CD4-positive, CD25-positive, alpha-beta regulatory T cell (primary cell): ENCODE measurements at regions not wholly inside any gene's neighbourhood (a gene's known extent, or its start where the extent isn't known, plus 50 kb on each side); places are given as distances from the start of the nearest gene placed in this dataset.
"Not testable (repeated sequence)": the region's sequence is repeated elsewhere in the genome, so short reads cannot be mapped to it uniquely, and the experiment has no call there.

Source experiments
- ATAC-seq, 2 donors: fragments of 150-1000 bp; cut with Tn5 transposase; one replicate each; pipeline ENCODE4 v1.10.0; 2021; ENCODE audit warnings: low read depth in 2 of 2, moderate number of reproducible peaks in 2 of 2, moderate library complexity in 1 of 2
- DNase-seq, 3 donors: peaks; one replicate each; pipeline versions ENCODE4 v3.0.0 to v3.0.0-alpha.2; 2012 to 2022; ENCODE audit warnings: mixed read lengths in 1 of 3
- H3K27ac ChIP-seq: one replicate; pipeline ENCODE4 v1.7.0; 2013; ENCODE audit warnings: mild to moderate bottlenecking, low read length; ENCODE audit not compliant: insufficient read depth, poor library complexity, severe bottlenecking
- H3K27me3 ChIP-seq: one replicate; pipeline ENCODE4 v1.7.0; 2013; ENCODE audit warnings: low read length; ENCODE audit not compliant: control insufficient read depth, insufficient read depth
- H3K36me3 ChIP-seq: one replicate; pipeline ENCODE4 v1.7.0; 2013; ENCODE audit warnings: mild to moderate bottlenecking, low read length, moderate library complexity; ENCODE audit not compliant: control insufficient read depth, insufficient read depth
- H3K4me1 ChIP-seq: 2 replicates; pipeline ENCODE4 v1.7.0; 2013; ENCODE audit warnings: mild to moderate bottlenecking, low read length; ENCODE audit not compliant: insufficient read depth, control insufficient read depth, poor library complexity, severe bottlenecking
- H3K4me3 ChIP-seq: one replicate; pipeline ENCODE4 v1.7.0; 2013; ENCODE audit warnings: low read depth, mild to moderate bottlenecking, low read length, moderate library complexity
- H3K9me3 ChIP-seq, 2 experiments: 1 replicate in 1 of 2; 2 replicates in 1 of 2; pipeline ENCODE4 v1.7.0; 2013; ENCODE audit warnings: low read length in 2 of 2, mild to moderate bottlenecking in 1 of 2, moderate library complexity in 1 of 2; ENCODE audit not compliant: control insufficient read depth in 2 of 2
- H3K27ac Mint-ChIP-seq, 3 donors: one replicate each; pipeline ENCODE4 v1.8.0; 2020 to 2022; ENCODE audit warnings: mild to moderate bottlenecking in 3 of 3, mixed read lengths in 3 of 3, moderate library complexity in 2 of 3
- H3K27me3 Mint-ChIP-seq: one replicate; pipeline ENCODE4 v1.8.0; 2022; ENCODE audit warnings: mild to moderate bottlenecking, mixed read lengths
- H3K36me3 Mint-ChIP-seq: one replicate; pipeline ENCODE4 v1.8.0; 2020; ENCODE audit warnings: mixed read lengths
- H3K4me1 Mint-ChIP-seq, 4 donors: one replicate each; pipeline ENCODE4 v1.8.0; 2020 to 2022; ENCODE audit warnings: mixed read lengths in 4 of 4, mild to moderate bottlenecking in 1 of 4
- H3K4me3 Mint-ChIP-seq, 4 donors: one replicate each; pipeline ENCODE4 v1.8.0; 2020 to 2022; ENCODE audit warnings: mild to moderate bottlenecking in 4 of 4, mixed read lengths in 4 of 4, moderate library complexity in 3 of 4
- H3K9me3 Mint-ChIP-seq, 7 donors: one replicate each; pipeline ENCODE4 v1.8.0; 2020 to 2022; ENCODE audit warnings: mixed read lengths in 7 of 7, mild to moderate bottlenecking in 3 of 7, moderate library complexity in 2 of 7

GRCh38 chr16:29266612-29267011 is 139.9 kb downstream of the NPIPB11 start:
- not testable (repeated sequence) for H3K27ac ChIP-seq, H3K9me3 Mint-ChIP-seq, H3K4me3 Mint-ChIP-seq, ATAC-seq, H3K4me1 ChIP-seq, H3K27me3 ChIP-seq, H3K36me3 ChIP-seq, H3K4me3 ChIP-seq, H3K36me3 Mint-ChIP-seq, DNase-seq, H3K27me3 Mint-ChIP-seq, H3K4me1 Mint-ChIP-seq, H3K9me3 ChIP-seq
- H3K27ac Mint-ChIP-seq: peak overlapping the region in 1 of 3 donors; percentile 81

GRCh38 chr16:29265255-29265853 is 141.2 kb downstream of the NPIPB11 start:
- H3K4me3 ChIP-seq, H3K4me3 Mint-ChIP-seq, H3K9me3 ChIP-seq, DNase-seq, H3K9me3 Mint-ChIP-seq, H3K27ac Mint-ChIP-seq, H3K4me1 ChIP-seq, H3K36me3 ChIP-seq, H3K27ac ChIP-seq, H3K4me1 Mint-ChIP-seq, H3K27me3 ChIP-seq, H3K27me3 Mint-ChIP-seq, H3K36me3 Mint-ChIP-seq: not testable (repeated sequence)
- peak; percentile 57 to 64 for ATAC-seq

- H3K36me3 ChIP-seq, H3K4me1 Mint-ChIP-seq, H3K4me3 ChIP-seq, H3K9me3 ChIP-seq, H3K27me3 Mint-ChIP-seq, H3K4me3 Mint-ChIP-seq, H3K27ac ChIP-seq, H3K36me3 Mint-ChIP-seq, H3K27me3 ChIP-seq, H3K9me3 Mint-ChIP-seq, DNase-seq, ATAC-seq, H3K4me1 ChIP-seq, H3K27ac Mint-ChIP-seq: not testable (repeated sequence)
Observed at GRCh38 chr16:29264080-29264837, 142.3 kb downstream of the NPIPB11 start.

DNA sequence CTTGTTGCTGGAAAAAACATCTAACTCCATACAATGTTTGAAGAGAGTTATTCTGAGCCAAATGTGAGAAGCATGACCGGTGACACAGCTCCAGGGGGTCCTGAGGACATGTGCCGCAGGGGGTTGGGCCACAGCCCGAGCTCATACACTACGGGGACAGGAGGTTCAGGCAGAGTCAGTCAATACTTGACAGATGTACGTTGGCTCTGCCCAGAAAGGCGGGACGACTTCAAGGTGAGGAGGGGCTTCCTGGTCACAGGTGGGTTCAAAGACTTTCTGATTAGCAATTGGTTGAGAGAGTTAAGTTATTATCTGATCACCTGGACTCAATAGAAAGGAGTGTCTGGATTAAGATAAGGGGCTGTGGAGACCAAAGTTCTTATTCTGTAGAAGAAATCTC is 143.8 kb downstream of the NPIPB11 start:
- not testable (repeated sequence) for H3K4me1 Mint-ChIP-seq, H3K27ac ChIP-seq, H3K27me3 Mint-ChIP-seq, H3K9me3 Mint-ChIP-seq, DNase-seq, H3K27ac Mint-ChIP-seq, H3K27me3 ChIP-seq, H3K4me1 ChIP-seq, H3K36me3 ChIP-seq, H3K4me3 ChIP-seq, H3K9me3 ChIP-seq, ATAC-seq, H3K36me3 Mint-ChIP-seq, H3K4me3 Mint-ChIP-seq

DNA sequence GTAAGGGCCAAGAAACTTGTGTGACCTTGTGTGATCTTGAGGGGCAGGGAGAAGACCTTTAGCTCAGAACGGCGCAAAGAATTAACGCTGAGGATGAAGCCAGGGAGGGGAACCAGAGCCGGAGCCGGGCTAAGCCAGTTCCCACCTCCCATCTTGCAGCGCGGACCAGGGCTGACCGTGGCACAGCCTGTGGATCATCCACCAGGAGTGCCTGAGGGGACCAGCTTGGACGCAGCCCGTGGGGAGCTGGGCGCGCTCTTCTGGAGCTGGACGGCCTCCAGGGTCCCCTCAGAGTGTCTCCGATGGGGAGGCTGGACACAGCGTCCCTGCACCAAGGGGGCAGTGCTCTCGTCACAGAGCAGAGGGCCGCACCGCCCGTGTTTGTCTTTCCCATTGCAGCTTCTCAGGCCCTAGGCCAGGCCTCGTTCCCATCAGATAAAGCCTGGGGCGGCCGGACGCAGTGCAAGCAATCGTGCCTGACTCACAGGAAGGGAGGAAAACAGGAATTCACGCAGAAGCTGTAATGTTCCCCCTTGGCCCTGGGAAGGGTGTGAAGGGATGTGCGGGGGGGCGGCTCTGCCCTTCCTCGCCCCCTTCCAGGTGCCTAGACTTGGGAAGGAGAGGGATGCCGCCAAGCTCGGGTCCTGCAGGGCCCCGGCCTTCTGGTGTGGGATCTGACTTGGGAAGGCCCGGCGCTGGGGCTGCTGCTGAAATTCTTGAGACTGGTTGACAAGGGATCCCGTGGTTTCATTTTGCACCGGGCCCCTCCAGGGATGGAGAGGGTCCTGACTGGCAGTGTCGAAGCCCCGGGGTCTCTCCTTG is 144.9 kb downstream of the NPIPB11 start:
- H3K4me3 ChIP-seq, H3K4me3 Mint-ChIP-seq, H3K27ac ChIP-seq, H3K27ac Mint-ChIP-seq, H3K27me3 Mint-ChIP-seq, DNase-seq, H3K9me3 ChIP-seq, H3K36me3 ChIP-seq, H3K4me1 ChIP-seq, H3K4me1 Mint-ChIP-seq, H3K27me3 ChIP-seq, H3K9me3 Mint-ChIP-seq, H3K36me3 Mint-ChIP-seq, ATAC-seq: not testable (repeated sequence)

DNA sequence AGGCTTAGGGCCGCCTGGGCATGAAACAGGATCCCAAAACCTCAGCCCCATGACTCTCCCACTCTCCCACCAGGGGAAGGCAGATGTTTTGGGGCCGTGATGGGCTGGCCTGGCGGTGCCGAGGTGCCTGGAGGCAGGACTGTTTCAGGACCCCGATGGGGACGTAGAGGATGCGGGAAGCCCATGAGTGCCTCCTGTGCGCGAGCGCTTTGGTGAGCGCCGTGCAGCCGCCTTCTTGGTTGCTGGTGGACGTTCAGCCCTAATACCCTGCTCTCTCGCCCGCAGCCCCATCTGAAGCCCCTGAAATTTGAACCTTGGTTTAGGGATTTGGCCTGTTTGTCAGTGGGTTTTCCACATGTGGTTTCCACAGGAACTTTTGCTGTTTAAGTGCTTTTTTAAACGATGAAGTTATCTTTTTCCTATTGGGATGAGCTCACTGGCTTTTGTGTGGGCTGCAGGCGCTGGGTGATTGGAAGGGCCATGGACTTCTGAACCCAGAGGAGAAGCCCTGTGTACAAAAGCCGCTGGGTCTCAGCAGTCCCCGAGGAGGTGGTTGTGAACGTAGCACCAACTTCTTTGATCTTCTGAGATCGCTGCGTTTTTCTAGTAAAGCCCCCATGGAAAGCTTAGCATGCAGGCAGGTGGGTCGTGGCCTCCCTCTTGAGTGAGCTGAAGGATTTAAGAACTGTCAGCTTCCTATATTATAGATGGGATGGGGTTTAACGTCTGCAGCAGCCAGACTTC is 145.7 kb downstream of the NPIPB11 start:
- not testable (repeated sequence) for H3K4me3 Mint-ChIP-seq, H3K27me3 ChIP-seq, H3K4me3 ChIP-seq, H3K9me3 Mint-ChIP-seq, H3K4me1 Mint-ChIP-seq, H3K27me3 Mint-ChIP-seq, H3K27ac Mint-ChIP-seq, ATAC-seq, H3K27ac ChIP-seq, DNase-seq, H3K36me3 ChIP-seq, H3K4me1 ChIP-seq, H3K9me3 ChIP-seq
- peaks cover 11% of the 10 kb centered on the region for H3K36me3 Mint-ChIP-seq

DNA sequence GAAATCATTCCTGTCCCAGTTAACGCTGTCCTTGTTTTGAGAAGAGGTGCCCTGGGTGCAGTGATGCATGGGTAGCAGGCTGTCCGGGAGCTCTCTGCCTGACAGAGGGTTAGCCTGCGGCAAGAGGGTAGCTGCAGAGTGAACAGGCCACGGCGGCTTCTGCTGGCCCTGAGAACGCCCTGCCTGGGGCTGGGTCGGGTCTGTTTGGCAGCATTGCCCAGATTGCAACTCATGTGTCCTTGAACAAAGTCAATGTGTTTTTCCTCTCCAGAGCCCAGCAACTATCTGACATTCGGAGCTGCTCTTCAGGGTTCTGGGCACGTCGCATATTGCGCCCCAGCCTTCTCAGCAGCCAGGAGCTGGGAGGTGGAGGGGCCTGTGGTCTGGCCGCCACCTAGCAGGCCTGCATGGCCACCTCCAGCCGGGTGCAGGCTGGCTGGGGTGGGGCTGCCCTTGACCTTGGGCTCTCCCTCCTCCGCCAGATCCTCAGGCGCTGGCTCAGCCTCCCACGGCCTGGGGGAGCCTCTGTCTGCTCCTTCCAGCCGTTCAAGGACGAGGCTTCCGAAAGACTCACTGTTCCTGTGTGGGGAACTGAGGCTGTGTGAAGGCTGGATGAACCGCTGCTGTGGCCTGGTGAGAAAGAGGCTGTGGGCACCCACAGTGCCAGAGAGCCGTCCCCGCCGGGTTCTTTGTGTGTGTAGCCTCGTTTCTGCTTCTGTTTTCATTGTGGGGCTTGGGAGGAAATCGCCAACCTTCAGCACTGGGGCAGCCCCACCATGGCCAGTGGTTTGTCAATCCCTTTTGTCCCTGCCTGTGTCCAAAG is 146.7 kb downstream of the NPIPB11 start:
- H3K4me1 ChIP-seq, H3K4me3 ChIP-seq, H3K4me1 Mint-ChIP-seq, H3K9me3 Mint-ChIP-seq, ATAC-seq, H3K27ac Mint-ChIP-seq, H3K27me3 ChIP-seq, DNase-seq, H3K4me3 Mint-ChIP-seq, H3K36me3 ChIP-seq, H3K27ac ChIP-seq, H3K9me3 ChIP-seq, H3K27me3 Mint-ChIP-seq: not testable (repeated sequence)
- peaks cover 11% of the 10 kb centered on the region for H3K36me3 Mint-ChIP-seq
